Activated naive CD4-positive, alpha-beta T cell treated with anti-CD3 and anti-CD28 coated beads for 36 hours (primary cell): ENCODE measurements at regions not wholly inside any gene's neighbourhood (a gene's known extent, or its start where the extent isn't known, plus 50 kb on each side); places are given as distances from the start of the nearest gene placed in this dataset.

ENCODE experiments used
- CTCF ChIA-PET: fragments of 350-600 bp; sonication (Branson Sonifier 250); formaldehyde crosslinking; loops from one replicate; lab custom pipeline; 2021; ENCODE audit warnings: antibody characterized with exemption; lab: Charles Lee
- DNase-seq: peaks from one replicate; pipeline ENCODE4 v3.0.0-alpha.2; 2020
- H3K27ac Mint-ChIP-seq: one replicate; pipeline ENCODE4 v1.8.0; 2021; ENCODE audit warnings: mild to moderate bottlenecking, mixed read lengths
- H3K27me3 Mint-ChIP-seq: one replicate; pipeline ENCODE4 v1.8.0; 2021; ENCODE audit warnings: low read depth, mixed read lengths
- H3K36me3 Mint-ChIP-seq: one replicate; pipeline ENCODE4 v1.8.0; 2021; ENCODE audit warnings: low read depth, mixed read lengths
- H3K4me1 Mint-ChIP-seq: one replicate; pipeline ENCODE4 v1.8.0; 2021; ENCODE audit warnings: low read depth, mixed read lengths
- H3K4me3 Mint-ChIP-seq: one replicate; pipeline ENCODE4 v1.8.0; 2021; ENCODE audit warnings: mild to moderate bottlenecking, moderate library complexity, mixed read lengths
- H3K9me3 Mint-ChIP-seq: one replicate; pipeline ENCODE4 v1.8.0; 2021; ENCODE audit warnings: mixed read lengths
- intact Hi-C: fragments of 100-400 bp; cut with micrococcal nuclease; formaldehyde crosslinking; loops from one replicate; pipeline ENCODE4 v1.15.1; 2023

- Mint-ChIP-seq H3K36me3 (no peaks in the 10 kb centered on the region), H3K27ac (no peak overlapping the region), H3K9me3 (peaks cover 3% of the 10 kb centered on the region), H3K27me3 (peaks cover 2% of the 10 kb centered on the region), H3K4me1 (no peaks in the 10 kb centered on the region), H3K4me3 (no peak overlapping the region)
- intact Hi-C loops = no loop called here
- CTCF ChIA-PET = no interaction called here
- DNase-seq = no peak
These were observed 316.0 kb downstream of the TRIML1 start for GRCh38 chr4:188455062-188455752.

DNA sequence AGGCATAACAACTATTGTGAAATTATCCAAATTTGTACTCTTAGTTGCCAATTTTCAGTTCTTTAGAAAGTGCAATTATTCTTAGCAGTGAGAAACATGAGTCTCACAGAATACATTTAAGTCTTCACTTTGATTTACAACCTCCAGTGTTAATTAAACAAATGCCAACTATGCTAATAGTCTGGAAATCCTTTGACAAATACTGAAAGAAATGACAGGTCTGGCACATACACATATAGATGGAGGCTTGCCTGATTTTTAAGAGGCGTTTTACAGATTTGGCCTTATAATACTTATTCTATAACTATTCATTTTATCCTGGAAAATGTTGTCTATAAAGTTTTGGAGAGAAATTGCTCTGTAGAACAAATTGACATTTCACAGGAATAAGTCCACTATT is 320.1 kb downstream of the TRIML1 start:
- Mint-ChIP-seq H3K27ac (no peak overlapping the region), H3K4me1 (no peaks in the 10 kb centered on the region), H3K4me3 (no peak overlapping the region), H3K9me3 (peaks cover 17% of the 10 kb centered on the region), H3K27me3 (peaks cover 2% of the 10 kb centered on the region), H3K36me3 (no peaks in the 10 kb centered on the region)
- intact Hi-C loops = no loop called here
- CTCF ChIA-PET = no interaction called here
- no peak for DNase-seq

GRCh38 chr4:188463909-188464308 is 324.7 kb downstream of the TRIML1 start:
- Mint-ChIP-seq H3K27me3 (no peaks in the 10 kb centered on the region), H3K36me3 (no peaks in the 10 kb centered on the region), H3K4me1 (no peaks in the 10 kb centered on the region), H3K4me3 (no peak overlapping the region), H3K27ac (no peak overlapping the region), H3K9me3 (peaks cover 18% of the 10 kb centered on the region)
- CTCF ChIA-PET = no interaction called here
- no peak for DNase-seq
- intact Hi-C loops = no loop called here

DNA sequence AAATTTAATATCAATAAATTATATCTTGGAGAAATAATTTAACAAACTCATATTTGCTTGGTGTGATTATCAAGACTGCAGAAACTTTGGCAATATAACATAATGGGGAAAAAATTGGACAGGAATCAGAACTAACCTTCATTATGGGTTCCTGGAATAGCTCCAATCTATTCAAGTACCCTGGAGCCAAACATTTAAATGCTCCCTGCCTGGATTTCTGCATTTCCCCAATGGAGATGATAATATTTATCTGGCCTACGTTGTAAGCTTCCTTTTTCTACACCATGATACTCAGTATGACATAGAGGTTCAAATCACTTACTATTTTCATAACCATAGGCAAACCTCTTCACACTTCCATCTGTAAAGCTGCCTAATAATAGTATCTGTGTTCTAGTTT is 326.8 kb downstream of the TRIML1 start:
- Mint-ChIP-seq H3K36me3 (no peaks in the 10 kb centered on the region), H3K27me3 (no peaks in the 10 kb centered on the region), H3K4me3 (no peak overlapping the region), H3K9me3 (peaks cover 17% of the 10 kb centered on the region), H3K27ac (no peak overlapping the region), H3K4me1 (no peaks in the 10 kb centered on the region)
- intact Hi-C loops = no loop called here
- DNase-seq = no peak
- CTCF ChIA-PET = no interaction called here

GRCh38 chr4:188484256-188484655 is 345.0 kb downstream of the TRIML1 start:
- no peak overlapping the region for H3K4me3 Mint-ChIP-seq
- H3K9me3 Mint-ChIP-seq = peaks cover 3% of the 10 kb centered on the region
- no peak for DNase-seq
- intact Hi-C loops = no loop called here
- H3K36me3 Mint-ChIP-seq = no peaks in the 10 kb centered on the region
- H3K27ac Mint-ChIP-seq = no peak overlapping the region
- no peaks in the 10 kb centered on the region for H3K4me1 Mint-ChIP-seq
- no peaks in the 10 kb centered on the region for H3K27me3 Mint-ChIP-seq
- CTCF ChIA-PET = no interaction called here

GRCh38 chr4:188485906-188486305 is 346.7 kb downstream of the TRIML1 start:
- Mint-ChIP-seq H3K27me3 (no peaks in the 10 kb centered on the region), H3K4me1 (no peaks in the 10 kb centered on the region), H3K27ac (no peak overlapping the region), H3K4me3 (no peak overlapping the region), H3K36me3 (no peaks in the 10 kb centered on the region), H3K9me3 (peaks cover 6% of the 10 kb centered on the region)
- DNase-seq = no peak
- CTCF ChIA-PET = no interaction called here
- intact Hi-C loops = no loop called here

DNA sequence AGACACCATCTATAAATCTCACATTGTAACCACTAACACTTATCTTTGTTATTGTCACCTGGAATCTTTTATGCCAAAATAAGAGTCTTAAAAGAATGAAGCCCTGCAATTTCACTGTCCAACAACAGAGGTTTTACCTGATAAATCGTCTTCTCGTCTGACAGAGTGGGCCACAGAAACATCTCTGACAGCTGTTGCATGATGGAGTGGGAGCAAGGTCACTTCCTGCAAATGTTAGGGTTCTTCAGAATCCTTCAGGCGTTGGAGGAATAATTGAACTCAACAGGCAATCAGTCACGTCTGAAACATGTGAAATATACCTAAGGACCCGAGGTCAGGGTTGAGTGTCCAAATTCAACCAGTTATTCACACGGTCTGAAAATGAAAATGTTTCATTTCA is 353.6 kb downstream of the TRIML1 start:
- intact Hi-C loops = no loop called here
- no peak overlapping the region for H3K4me3 Mint-ChIP-seq
- CTCF ChIA-PET = no interaction called here
- H3K27ac Mint-ChIP-seq = no peak overlapping the region
- no peak for DNase-seq
- H3K27me3 Mint-ChIP-seq = no peaks in the 10 kb centered on the region
- H3K36me3 Mint-ChIP-seq = no peaks in the 10 kb centered on the region
- H3K4me1 Mint-ChIP-seq = no peaks in the 10 kb centered on the region
- peaks cover 17% of the 10 kb centered on the region for H3K9me3 Mint-ChIP-seq

DNA sequence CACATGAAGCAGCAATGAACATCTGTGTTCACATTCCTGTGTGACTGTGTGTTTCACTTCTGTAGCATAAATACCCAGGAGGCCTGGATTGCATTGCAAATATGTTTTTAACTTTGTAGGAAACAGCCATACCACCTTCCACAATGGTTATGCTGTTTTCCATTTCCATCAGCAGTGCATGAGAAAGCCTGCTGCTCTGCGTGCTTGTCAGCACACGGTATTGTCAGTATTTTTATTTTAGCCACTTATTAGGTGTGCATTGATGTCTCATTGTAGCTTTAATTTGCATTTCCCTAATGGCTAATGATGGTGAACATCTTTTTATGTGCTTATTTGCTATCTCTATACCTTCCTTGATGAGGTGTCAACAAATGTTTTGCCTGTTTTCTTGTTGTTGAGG is 355.9 kb downstream of the TRIML1 start:
- H3K27me3 Mint-ChIP-seq = peaks cover 2% of the 10 kb centered on the region
- intact Hi-C loops = no loop called here
- CTCF ChIA-PET = no interaction called here
- no peaks in the 10 kb centered on the region for H3K36me3 Mint-ChIP-seq
- no peak overlapping the region for H3K4me3 Mint-ChIP-seq
- no peak overlapping the region for H3K27ac Mint-ChIP-seq
- H3K9me3 Mint-ChIP-seq = peaks cover 20% of the 10 kb centered on the region
- no peaks in the 10 kb centered on the region for H3K4me1 Mint-ChIP-seq
- no peak for DNase-seq

GRCh38 chr4:188511431-188511830 is 372.2 kb downstream of the TRIML1 start:
- intact Hi-C loops = no loop called here

DNA sequence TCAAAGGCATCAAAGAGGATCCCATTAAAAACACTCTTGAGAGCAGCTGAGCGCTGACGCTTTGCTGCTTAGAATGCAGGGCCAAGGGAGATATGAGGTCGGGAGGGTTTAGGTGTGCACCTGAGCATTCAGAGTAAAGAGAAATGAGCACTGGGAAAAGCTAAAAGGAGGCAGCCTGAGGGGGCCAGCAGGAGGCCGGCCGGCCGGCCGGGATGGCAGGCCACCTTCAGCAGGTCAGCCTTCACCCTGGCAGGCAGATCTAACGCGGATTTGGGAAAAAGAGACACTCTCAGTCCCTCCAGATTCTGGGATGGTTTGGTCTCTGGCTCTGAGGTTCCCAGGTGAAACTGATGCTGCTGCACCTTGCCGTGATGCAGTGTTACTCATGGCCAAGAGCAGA is 393.5 kb downstream of the TRIML1 start:
- H3K36me3 Mint-ChIP-seq = no peaks in the 10 kb centered on the region
- DNase-seq = no peak
- CTCF ChIA-PET = no interaction called here
- intact Hi-C loops = no loop called here
- peaks cover 5% of the 10 kb centered on the region for H3K9me3 Mint-ChIP-seq
- no peaks in the 10 kb centered on the region for H3K4me1 Mint-ChIP-seq
- no peaks in the 10 kb centered on the region for H3K27me3 Mint-ChIP-seq
- no peak overlapping the region for H3K27ac Mint-ChIP-seq
- no peak overlapping the region for H3K4me3 Mint-ChIP-seq

More at GRCh38 chr4:188511431-188511830, 372.2 kb downstream of the TRIML1 start:
- no peak overlapping the region for H3K4me3 Mint-ChIP-seq
- H3K36me3 Mint-ChIP-seq = no peaks in the 10 kb centered on the region
- H3K27me3 Mint-ChIP-seq = no peaks in the 10 kb centered on the region
- H3K4me1 Mint-ChIP-seq = no peaks in the 10 kb centered on the region
- DNase-seq = no peak
- H3K9me3 Mint-ChIP-seq = peaks cover 21% of the 10 kb centered on the region
- CTCF ChIA-PET = no interaction called here
- no peak overlapping the region for H3K27ac Mint-ChIP-seq

- intact Hi-C loops = no loop called here
- Mint-ChIP-seq H3K27ac (no peak overlapping the region), H3K9me3 (peaks cover 9% of the 10 kb centered on the region), H3K4me1 (no peaks in the 10 kb centered on the region), H3K27me3 (no peaks in the 10 kb centered on the region), H3K4me3 (no peak overlapping the region), H3K36me3 (no peaks in the 10 kb centered on the region)
- CTCF ChIA-PET = no interaction called here
- DNase-seq = no peak
These were observed 395.1 kb downstream of the TRIML1 start for GRCh38 chr4:188534297-188534696.

DNA sequence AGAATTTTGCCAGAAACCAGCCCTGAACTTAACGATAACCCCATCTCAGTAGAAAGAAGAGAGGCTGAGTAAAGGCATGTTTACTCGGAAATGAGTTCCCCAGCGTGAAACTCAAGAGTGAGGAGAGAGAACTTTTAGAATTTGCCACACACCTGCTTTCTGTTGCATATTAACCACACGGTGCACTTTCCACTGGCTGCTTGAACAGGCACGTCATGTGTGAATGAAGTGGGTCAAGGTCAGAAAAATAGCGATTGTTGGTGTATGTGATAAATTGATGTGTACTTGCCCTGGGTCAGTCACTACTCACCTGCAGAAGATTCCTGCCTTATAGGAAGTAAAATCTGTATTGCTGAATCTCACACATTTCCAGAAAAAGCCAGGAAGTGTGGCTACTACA is 395.7 kb downstream of the TRIML1 start:
- intact Hi-C loops = no loop called here
- Mint-ChIP-seq H3K36me3 (no peaks in the 10 kb centered on the region), H3K4me1 (no peaks in the 10 kb centered on the region), H3K27ac (no peak overlapping the region), H3K4me3 (no peak overlapping the region), H3K9me3 (peaks cover 9% of the 10 kb centered on the region), H3K27me3 (no peaks in the 10 kb centered on the region)
- DNase-seq = no peak
- CTCF ChIA-PET = no interaction called here

DNA sequence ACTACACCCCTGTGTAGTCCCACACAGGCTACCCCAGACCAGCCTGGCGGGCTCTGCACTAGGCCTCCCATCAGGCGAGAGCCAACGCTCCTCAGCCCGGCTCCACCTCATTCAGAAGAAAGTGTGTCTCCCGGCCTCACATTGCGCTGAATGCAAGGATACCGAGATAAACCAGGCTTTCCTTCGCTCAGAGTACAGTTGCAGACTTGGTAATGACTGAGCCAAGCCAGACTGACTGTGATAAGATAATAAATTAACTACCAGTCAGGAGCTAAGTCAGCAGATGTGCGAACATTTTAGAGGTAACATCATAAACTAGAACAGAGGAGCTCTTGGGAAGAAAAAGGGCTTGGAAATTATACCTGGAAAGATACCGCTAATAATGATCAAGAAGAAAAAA is 397.6 kb downstream of the TRIML1 start:
- CTCF ChIA-PET = no interaction called here

More for the DNA sequence above, 397.6 kb downstream of the TRIML1 start:
- Mint-ChIP-seq H3K4me3 (no peak overlapping the region), H3K36me3 (no peaks in the 10 kb centered on the region), H3K4me1 (no peaks in the 10 kb centered on the region), H3K27me3 (no peaks in the 10 kb centered on the region), H3K27ac (no peak overlapping the region), H3K9me3 (peaks cover 8% of the 10 kb centered on the region)
- DNase-seq = no peak
- intact Hi-C loops = no loop called here
